NCI-H2196 (cell line): ENCODE measurements at regions not wholly inside any gene's neighbourhood (a gene's known extent, or its start where the extent isn't known, plus 50 kb on each side); places are given as distances from the start of the nearest gene placed in this dataset.
"Not testable (repeated sequence)": the region's sequence is repeated elsewhere in the genome, so short reads cannot be mapped to it uniquely, and the experiment has no call there.

Source experiments
- DNase-seq: peaks from one replicate; lab custom pipeline; 2025; ENCODE audit not compliant: unreplicated experiment; lab: John Stamatoyannopoulos, UW

- DNase-seq = no peak
Measured at GRCh38 chr6:56904068-56904467, 50.8 kb upstream of the BEND6 start.

DNA sequence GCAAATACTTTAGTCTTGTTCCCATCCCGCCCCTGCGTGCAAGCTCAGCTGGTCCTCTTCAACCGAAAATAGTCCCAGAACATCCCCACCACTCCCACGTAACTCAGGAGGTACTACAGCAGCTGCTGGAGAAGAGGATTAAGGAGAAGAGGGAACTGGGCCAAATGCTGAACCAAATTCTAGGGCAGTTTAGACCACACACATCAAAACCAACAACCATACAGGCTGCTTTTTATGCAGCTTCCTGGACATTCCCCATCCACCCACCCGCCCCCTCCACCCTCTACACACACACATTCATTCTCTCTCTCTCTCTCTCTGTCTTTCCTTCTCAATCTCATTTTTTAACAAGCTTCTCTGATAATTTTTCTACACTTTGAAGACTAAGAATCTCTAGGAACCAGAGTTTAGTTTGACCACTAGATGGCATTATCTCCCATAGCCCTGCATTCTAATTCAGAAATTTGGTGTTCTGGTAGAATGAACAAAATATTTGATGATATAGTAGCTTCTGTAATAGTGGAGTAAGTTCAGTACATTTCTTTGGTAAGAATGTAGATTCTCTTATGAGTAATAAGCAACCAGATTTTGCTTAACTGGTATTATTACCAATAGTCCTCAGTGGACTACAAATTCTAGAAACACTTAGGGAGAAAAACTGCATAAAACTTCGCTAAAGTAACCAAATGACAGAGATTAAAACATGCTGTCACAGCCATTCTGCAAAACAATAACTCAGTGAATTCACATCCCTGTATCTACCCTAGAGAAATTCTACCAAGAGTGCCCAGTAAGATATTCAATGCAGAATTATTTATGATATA, 52.1 kb upstream of the BEND6 start:
- peak; percentile 58 for DNase-seq

DNA sequence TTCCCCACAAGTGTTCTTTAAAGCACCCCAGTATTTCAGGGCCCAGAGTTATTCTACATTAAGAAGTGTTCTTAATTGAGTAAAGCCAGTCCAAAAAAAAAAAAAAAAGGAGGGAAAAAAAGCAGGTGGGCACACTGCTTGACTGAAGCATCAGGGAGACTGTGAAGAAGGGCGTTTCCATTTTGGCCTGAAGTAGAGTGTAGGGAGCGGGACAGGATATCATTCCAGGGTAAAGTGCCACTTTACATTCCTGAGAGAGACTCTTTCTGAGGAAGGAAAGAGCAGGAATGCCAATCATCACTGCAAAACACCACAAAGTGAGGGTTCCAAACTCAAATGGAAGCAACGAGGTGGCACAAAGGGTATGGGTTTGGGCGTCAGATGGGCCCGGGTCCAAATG, 54.1 kb upstream of the BEND6 start:
- DNase-seq = no peak

- DNase-seq = no peak
Measured at GRCh38 chr6:56899753-56900152, 55.2 kb upstream of the BEND6 start.

DNA sequence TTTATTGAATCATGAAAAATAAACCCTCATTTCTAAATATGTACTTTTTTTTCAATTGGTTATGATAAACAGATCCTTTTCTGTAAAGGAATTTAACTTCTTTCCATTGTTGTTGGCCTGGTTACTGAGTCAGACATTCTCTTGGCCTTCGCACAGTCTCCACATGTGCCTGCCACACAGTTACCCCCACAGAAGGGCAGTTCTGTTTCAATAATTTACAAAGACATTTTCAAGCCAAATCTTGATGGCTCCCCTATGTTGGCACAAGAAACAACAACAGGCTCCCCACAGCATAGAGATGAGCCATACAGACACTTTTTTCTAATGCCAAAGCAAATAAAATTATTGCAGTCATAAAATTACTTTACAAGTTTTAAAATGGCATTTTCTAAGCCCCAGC, 55.6 kb upstream of the BEND6 start:
- DNase-seq = no peak

DNA sequence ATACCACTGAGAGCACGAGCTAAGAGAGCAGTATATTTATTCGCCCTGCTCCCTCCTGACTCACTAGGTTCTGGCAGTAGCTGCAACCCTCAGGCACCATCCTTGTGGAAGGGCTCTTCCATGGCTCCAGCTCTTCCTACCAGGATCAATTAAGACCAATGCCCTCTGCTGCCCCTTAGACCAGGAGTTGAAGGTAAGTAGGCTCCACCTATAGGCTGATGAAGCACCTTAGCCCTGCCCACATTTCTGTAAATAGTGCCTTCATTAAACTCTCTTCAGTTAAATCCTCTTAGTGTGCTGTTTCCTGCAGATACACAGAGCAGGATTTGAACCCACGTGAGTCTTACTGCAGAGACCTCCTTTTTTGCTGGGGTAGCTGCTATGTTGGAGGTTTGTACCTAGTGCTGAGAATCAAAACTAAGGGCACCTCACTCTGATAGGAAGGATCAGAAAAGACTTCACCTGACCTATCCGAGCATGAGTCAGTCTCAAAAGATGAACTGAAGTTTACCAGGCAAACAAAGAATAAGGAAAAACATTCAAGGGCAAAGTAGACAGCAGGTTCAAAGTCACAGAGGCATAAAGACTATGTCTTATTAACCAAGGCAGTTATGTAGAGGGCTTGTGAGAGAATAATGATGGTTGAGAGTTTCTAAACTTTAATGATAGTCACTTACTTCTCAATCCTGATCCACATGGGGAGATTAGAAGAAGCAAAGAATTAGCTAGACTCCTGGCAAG, 56.9 kb upstream of the BEND6 start:
- DNase-seq = no peak

DNA sequence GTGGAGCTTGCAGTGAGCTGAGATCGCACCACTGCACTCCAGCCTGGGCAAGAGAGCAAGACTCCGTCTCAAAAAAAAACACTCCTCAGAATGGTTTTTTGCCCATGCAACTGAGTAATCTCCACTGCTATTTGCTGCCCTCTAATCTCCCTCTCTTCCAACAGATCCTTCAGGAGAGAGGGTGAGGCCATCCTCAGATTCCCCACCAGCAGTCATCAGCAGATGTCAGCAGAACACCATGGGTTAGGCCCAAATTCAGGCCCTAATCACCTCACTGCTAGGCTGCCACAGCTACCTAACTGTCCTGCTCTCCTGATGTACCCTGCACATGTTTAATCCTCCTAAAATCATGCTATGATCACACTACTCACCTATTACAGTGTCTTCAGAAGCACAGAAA, 63.2 kb upstream of the BEND6 start:
- DNase-seq = no peak

GRCh38 chr6:56890683-56891429, 64.1 kb upstream of the BEND6 start:
- DNase-seq = no peak

DNA sequence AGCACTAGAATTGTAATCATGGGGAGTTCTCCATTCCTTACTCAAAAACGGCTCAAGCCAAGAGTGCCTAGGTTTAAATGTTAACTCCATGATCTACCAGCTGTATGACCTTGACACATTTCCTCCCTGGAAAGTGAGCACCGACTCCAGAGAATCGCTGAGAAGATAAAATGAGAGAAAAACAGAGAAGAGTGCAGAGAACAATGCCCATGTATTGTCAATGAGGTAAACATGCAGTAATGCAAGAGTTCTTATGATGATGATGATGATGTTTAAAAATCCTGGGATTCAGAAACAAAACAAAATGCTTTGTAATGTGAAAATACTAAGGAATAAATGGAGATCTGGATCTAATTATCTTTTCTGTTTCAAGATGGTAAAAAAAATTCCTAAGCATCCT, 64.8 kb upstream of the BEND6 start:
- DNase-seq = no peak

DNA sequence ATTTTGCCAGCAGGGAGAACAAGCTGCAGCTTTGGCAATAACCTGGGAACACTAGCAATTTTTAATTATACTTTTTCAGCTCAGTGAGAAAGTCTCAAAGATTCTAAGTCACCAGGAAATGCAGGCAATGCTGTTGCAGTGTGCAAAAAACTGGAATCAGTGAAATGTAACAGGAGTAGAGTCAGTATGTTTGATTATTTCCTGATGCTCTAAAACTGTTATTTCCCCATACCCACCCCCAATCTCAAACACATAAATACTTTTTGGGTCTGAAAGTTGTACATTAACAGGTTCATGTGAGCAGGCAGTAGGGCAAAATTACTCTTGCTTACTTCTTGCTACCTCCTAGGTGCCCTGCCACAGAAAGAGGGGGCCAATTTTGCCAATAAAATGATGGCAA, 65.4 kb upstream of the BEND6 start:
- DNase-seq = no peak

DNA sequence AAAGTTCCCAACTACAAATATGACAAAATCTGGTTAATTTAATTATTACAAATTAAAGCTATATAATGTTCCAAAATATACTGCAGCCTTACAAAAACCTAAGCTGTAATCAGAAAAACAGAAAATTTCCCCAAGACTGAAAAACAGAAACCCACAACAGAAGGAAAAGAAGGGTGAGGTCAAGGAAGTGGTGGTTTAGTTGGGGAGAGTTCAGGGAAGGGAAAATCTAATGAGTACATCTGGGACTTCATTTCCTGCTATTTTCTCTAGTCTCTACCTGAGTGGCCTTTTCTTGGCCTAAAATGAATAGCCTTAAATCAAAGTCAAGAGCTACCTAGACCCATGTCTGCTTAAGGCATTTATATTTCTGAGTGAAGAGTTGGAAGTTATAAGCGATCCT, 66.2 kb upstream of the BEND6 start:
- DNase-seq = no peak

DNA sequence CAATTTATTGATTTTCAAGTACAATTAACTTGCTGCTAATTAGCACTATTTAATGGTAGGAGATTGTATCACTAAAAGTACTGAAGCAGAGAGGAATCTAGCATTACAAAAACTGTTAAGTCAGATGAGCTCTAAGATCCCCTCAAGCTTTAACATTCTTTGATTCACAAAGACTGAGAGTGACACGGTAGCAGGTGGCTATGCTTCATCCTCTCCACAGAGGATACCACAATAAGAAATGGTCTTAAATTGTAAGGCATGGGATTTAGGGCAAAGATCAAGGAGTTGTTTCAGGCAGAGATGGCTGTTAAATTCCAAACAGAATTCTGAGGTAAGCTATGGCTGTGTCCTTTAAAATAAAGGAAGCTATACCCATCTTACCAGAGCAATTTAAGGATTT, 67.8 kb upstream of the BEND6 start:
- DNase-seq = no peak

- DNase-seq = no peak
Measured at GRCh38 chr6:56877922-56878321, 77.0 kb upstream of the BEND6 start.

DNA sequence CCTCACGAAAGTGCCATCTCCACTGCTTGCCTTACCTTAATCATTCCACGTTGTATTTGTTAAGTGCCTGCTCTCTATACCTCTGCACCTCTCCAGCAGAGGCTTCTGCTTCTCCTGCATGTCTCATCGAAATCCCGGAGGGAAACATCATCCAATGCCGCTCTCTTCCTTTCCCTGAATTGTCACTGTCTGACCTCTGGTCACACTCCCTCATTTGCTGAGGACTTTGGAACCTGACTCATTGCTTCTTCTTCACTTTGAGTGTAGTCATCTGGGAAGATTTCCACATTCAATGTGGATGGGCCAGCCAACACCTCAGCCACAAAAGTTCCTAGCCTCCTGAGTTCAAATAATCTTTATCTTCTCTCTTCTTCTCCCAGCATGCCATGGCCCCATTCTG, 78.9 kb upstream of the BEND6 start:
- DNase-seq = no peak

DNA sequence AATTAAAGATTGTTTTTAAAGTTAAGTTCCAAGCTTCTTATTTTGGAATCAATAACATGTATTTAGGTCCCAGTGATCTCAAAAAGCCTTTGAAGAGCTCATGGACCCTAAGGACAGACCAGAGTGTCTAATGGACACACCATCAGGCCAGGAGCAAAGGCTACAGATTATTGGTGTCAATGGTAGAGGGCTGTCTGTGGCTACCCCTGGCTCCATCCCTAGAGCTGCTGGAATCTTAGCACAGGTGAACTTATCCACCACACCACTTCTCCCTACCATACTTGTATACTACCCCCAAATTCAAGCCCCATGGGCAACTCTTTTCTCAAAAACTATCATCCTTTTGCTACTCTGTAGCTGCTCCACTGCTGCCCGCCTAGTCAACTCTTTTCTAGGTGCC, 79.4 kb upstream of the BEND6 start:
- no peak for DNase-seq

DNA sequence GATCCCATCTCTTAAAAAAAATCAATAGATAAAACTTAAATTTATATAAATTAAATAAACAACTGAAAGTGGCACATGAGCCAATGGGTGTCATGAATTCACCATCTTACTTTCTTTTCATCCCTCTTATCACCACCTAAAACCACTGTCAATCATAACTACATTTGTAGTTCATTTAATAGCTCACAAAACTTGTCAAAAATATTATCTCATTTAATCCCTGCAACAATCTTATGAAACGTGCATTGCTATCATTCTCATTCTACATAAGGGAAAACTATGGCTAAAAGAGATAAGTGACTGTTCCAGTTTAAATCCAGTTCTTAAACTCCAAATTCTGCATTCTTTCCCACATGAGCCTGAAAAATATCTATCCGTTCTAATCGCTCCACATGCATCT, 80.6 kb upstream of the BEND6 start:
- DNase-seq = no peak

GRCh38 chr6:56870053-56870452, 84.9 kb upstream of the BEND6 start:
- not testable (repeated sequence) for DNase-seq

- DNase-seq = no peak
Measured at GRCh38 chr6:56869346-56869745, 85.6 kb upstream of the BEND6 start.

- DNase-seq = no peak
Measured at GRCh38 chr6:56868687-56869086, 86.2 kb upstream of the BEND6 start.

DNA sequence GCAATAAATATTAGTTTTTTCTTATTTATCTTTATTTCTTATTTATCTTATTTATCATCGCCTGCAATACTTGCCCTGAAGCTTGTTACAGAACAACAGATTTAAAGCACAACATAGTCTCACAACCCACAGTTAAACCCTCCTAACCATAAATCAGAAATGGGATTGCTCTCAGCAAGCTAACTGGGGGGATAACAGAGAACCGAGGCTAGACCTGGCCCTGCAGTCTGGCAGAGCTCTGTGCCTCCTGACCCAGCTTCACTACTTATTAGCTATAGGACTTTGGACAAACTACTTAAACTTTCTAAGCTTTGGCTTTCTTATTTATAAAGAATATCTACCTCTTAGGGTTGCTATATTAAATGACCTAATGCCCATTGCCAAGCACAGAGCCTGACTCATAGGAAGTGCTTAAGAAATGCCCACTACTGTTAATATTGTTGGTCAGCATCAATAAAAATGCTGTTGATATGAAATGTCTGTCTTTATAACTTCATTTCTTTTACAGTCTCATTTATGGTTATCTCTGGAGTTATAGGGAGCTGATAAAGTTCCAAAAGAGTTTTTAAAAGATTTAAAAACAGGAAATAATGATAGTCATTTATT, 87.9 kb upstream of the BEND6 start:
- no peak for DNase-seq

GRCh38 chr6:56865081-56865875, 89.6 kb upstream of the BEND6 start:
- no peak for DNase-seq
